ENCODE measurements at regions not wholly inside any gene's neighbourhood (a gene's known extent, or its start where the extent isn't known, plus 50 kb on each side); places are given as distances from the start of the nearest gene placed in this dataset.
A peak's percentile ranks its signal among the peaks of the same experiment; 100 is the strongest.
"Not testable (repeated sequence)": the region's sequence is repeated elsewhere in the genome, so short reads cannot be mapped to it uniquely, and the experiment has no call there.

DNA sequence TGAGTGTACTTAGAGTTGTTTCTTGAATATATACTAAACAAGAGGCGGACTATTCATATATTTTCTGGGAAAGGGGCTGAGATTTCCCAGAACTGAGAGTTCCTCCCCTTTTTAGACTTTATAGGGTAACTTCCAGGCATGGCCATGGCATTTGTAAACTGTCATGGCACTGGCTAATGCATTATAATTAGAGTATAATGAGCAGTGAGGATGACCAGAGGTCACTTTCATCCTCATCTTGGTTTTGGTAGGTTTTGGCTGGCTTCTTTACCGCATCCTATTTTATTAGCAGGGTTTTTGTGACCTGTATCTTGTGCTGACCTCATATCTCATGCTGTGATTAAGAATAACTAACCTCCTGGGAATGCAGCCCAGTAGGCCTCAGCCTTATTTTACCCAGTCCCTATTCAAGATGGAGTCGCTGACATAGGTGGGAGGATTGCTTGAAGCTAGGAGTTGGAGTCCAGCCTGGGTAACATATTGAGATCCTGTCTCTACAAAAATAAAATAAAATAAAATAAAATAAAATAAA lies 91.4 kb downstream of the MOBP start:
- FAIRE-seq (no peak), DNase-seq (ENCODE audit: insufficient read length, low spot score) (no peak)

GRCh38 chr3:39559543-39559942 lies 92.1 kb downstream of the MOBP start:
- DNase-seq (ENCODE audit: insufficient read length, low spot score) (no peak), FAIRE-seq (no peak)

DNA sequence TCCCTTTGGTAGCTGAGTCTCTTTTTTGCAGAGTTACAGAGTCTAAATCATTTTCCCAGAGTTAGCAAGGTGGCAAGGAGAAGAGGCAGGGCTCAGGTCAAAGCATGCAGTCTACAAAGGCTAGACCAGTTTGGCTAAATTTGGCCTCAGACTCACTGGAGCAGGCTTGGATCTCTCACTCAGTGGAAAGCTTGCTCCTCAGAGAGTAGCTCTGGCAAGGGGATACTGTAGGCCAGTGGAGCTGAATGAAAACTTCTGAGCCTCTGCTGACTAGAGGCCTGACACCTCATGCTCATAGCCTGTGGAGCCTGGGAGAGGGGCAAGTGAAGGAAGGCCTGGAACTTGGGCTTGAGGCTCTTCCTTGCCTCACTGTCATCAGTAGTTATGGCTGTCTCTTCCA lies 101.0 kb downstream of the MOBP start:
- no peak for DNase-seq (ENCODE audit: insufficient read length, low spot score)
- no peak for FAIRE-seq

- DNase-seq (ENCODE audit: insufficient read length, low spot score): no peak
- no peak for FAIRE-seq
These were observed 101.6 kb downstream of the MOBP start for GRCh38 chr3:39569095-39569494.

GRCh38 chr3:39573392-39573791 lies 105.9 kb downstream of the MOBP start:
- FAIRE-seq: no peak

GRCh38 chr3:39577541-39577940 lies 110.1 kb downstream of the MOBP start:
- no peak for FAIRE-seq
- DNase-seq (ENCODE audit: insufficient read length, low spot score): no peak

More at GRCh38 chr3:39573392-39573791, 105.9 kb downstream of the MOBP start:
- no peak for DNase-seq (ENCODE audit: insufficient read length, low spot score)

DNA sequence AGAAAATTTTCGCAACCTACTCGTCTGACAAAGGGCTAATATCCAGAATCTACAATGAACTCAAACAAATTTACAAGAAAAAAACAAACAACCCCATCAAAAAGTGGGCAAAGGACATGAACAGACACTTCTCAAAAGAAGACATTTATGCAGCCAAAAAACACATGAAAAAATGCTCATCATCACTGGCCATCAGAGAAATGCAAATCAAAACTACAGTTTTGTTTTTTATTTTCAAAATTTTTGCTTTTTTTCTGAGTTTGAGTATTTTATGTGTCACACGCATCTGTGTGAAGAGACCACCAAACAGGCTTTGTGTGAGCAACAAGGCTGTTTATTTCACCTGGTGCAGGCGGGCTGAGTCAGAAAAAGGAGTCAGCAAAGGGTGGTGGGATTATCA lies 118.7 kb downstream of the MOBP start:
- FAIRE-seq; DNase-seq (ENCODE audit: insufficient read length, low spot score): not testable (repeated sequence)

DNA sequence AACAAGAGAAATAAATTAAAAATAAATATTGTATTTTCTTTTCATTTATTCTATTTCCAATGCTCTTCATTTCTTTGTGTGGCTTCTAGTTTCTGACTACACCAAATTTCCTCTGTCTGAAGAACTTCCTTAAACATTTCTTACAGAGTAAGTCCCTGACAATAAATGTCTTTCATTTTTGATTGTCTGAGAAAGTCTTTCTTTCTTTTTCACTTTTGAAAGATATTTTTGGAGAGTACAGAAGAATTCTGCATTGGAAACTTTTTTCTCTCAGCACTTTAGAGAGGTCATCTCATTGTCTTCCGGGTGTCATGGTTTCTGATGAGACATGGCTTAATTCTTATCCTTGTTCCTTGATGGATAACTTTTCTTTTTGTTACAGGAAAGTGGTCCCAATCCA lies 119.6 kb downstream of the MOBP start:
- FAIRE-seq (no peak), DNase-seq (ENCODE audit: insufficient read length, low spot score) (no peak)

- DNase-seq (ENCODE audit: insufficient read length, low spot score) (no peak), FAIRE-seq (no peak)
These were observed 123.3 kb downstream of the MOBP start for GRCh38 chr3:39590806-39591205.

DNA sequence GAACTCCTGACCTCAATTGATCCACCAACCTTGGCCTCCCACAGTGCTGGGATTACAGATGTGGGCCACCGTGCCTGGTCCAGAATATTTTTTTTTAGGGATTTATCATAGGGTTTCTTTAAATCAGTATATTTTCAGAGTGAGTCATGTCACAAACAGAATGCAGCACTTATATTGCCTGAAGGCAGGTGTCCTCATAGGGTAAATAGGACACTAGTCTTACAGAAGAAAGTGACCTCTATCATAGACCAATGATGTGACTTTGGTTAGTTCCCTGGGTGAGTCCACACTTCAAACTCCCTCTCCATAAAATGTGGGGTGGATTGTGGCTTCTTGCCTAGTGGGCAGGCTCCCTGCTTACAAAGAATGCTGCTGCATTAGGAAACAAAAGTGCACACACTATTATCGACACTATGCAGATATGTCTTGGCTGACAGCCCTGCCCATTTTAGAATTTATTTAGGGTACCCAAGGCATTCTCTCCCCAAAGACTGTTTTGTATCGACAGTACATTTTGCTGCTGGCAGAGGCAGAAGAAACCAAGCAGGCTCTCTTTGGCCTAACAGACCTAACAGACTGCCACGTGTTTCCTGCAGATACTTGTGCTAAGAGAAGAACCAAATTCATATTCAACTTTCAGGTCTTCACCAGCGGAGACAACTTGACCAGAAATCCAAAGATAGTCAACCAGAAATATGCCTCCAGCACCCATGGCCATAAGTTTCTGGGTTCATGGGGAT lies 125.0 kb downstream of the MOBP start:
- FAIRE-seq (no peak), DNase-seq (ENCODE audit: insufficient read length, low spot score) (no peak)

- DNase-seq (ENCODE audit: insufficient read length, low spot score) (no peak), FAIRE-seq (no peak)
These were observed 125.9 kb downstream of the MOBP start for GRCh38 chr3:39593341-39593740.

- DNase-seq (ENCODE audit: insufficient read length, low spot score) (no peak), FAIRE-seq (no peak)
These were observed 133.8 kb downstream of the MOBP start for GRCh38 chr3:39601241-39601640.

DNA sequence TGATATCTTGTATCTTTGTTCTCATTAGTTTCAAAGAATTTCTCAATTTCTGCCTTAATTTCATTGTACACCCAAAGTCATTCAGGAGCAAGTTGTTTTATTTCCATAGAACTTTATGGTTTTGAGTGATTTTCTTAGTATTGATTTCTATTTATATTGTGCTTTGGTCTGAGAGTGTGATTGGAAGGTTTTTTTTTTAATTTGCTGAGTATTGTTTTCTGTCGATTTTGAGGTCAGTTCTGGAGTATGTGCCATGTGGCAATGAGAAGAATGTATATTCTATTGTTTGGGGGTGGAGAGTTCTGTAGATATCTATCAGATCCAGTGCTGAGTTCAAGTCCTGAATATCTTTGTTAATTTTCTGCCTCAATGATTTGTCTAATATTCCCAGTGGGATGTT lies 138.4 kb downstream of the MOBP start:
- DNase-seq (ENCODE audit: insufficient read length, low spot score): no peak
- FAIRE-seq: no peak

DNA sequence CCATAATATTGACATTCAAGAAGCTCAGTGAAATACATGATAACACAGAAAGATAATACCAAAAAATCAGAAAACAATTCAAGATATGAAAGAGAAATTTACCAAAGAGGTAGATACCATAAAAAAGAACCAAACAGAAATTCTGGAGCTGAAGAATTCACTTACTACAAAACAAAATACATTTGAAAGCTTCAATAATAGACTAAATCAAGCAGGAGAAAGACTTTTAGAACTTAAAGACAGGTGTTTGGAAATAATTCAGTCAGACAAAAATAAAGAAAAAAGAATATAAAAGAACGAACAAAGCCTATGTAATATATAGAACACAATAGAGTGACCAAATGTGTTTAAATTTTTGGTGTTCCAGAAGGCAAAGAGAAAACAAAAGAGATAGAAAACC lies 158.7 kb downstream of the MOBP start:
- no peak for DNase-seq (ENCODE audit: insufficient read length, low spot score)

DNA sequence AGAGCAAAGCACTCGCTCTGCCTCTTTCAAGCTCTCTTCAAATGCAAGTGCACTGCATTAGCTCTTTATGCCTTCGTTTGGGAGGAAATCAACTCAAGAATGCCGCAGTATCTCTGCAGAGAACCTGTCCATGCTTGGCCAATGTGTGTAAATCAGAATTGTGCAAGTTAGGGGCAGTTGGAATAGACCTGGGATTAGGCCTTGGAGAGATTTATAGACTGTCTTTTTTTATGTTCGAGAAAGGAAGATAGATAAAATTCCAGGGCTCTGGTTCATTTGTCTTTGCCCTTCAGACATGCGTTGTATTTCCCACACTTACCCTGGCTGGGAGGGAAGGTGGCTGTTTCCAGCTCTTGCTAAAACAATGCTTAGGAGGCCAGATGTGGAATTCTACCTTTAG lies 163.7 kb downstream of the MOBP start:
- DNase-seq (ENCODE audit: insufficient read length, low spot score) (no peak), FAIRE-seq (no peak)

More for the DNA sequence above, 158.7 kb downstream of the MOBP start:
- no peak for FAIRE-seq

- peak; percentile 19 for DNase-seq (ENCODE audit: insufficient read length, low spot score)
- FAIRE-seq: no peak
These were observed 170.3 kb downstream of the MOBP start for GRCh38 chr3:39637807-39638206.

GRCh38 chr3:39638301-39638700 lies 170.8 kb downstream of the MOBP start:
- DNase-seq (ENCODE audit: insufficient read length, low spot score): no peak

DNA sequence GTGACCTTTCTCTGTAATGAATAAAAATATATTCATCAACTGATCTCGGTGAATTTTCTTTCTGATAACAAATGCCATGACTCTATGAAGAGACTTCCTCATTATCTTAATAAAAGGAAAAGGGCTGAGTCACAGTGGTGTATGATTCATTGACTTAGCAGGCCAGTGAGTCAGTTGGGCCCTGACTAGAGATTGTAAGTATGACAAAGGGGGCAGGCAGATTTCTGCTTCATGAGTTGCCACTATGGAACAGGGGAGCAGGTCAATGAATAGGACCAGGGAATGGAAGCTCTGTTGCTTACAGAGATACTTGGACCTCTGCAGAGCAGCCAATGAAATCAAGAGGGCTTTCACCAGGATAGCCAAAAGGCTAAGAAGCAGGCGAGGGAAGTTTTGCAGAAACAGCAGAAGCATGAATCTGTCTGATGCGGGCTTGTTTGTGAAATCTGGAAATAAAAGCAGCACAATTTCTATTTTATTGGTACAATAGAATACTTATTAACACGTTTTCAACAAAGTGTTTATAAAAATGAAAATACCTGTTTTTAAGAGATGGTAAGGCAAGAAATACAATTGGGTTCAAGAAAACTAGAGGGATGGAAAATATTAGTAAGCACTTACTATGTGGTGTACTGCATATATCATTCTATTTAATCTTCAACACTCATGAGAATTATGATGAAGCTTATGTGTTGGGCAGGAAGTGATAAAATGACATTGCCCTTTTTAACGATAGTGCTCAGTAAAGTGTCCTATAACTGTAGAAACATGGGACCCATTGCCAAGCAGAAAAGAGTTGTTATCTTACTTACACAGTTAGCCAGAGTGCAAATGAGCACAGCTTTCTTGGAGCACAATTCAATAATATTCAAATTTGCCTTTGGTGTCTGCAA lies 169.8 kb upstream of the MYRIP start:
- DNase-seq (ENCODE audit: insufficient read length, low spot score): peak; percentile 63
- peak; percentile 67 for FAIRE-seq

More at GRCh38 chr3:39638301-39638700, 170.8 kb downstream of the MOBP start:
- no peak for FAIRE-seq

DNA sequence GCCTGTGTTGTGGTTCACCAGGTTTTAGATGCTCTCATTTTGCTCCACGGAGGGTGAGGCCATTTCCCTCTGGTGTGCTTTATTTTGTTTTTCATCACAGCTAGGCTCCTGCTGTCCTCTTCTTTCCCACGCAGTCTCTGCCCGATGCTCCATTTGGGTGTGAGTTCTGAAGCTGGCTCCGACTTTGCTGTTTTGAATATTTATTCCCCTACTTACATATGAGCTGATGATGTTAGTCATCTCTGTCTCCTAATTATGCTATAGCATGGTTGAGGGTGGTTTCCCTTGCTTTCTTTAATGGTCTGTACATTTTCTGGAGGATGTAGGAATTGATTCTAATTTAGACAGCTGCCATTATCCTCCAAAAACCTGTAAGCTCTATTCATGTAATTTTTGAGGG lies 168.1 kb upstream of the MYRIP start:
- DNase-seq (ENCODE audit: insufficient read length, low spot score) (no peak), FAIRE-seq (no peak)

DNA sequence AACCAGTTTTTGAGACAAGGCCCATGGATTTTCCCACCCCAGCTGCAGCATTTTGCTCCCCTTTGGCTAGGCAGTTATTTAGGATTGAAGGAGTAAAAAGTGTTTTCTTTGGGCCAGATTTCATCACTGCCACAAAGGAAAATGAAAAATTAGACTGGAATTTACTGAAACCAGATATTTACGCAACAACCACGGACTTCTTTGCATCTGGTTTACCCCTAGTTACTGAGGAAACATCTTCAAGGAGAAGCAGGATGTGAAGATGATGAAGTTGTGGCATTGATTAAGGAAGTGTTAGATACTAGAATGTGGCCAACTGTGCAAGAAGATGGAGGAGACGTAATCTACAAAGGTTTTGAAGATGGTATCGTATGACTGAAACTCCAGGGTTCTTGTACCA lies 165.2 kb upstream of the MYRIP start:
- FAIRE-seq (no peak), DNase-seq (ENCODE audit: insufficient read length, low spot score) (no peak)

- FAIRE-seq; DNase-seq (ENCODE audit: insufficient read length, low spot score): not testable (repeated sequence)
These were observed 158.2 kb upstream of the MYRIP start for GRCh38 chr3:39651256-39651655.

Data from HTR-8/SVneo (cell line).